Natural killer cell (primary cell): ENCODE measurements at regions not wholly inside any gene's neighbourhood (a gene's known extent, or its start where the extent isn't known, plus 50 kb on each side); places are given as distances from the start of the nearest gene placed in this dataset.
"Not testable (repeated sequence)": the region's sequence is repeated elsewhere in the genome, so short reads cannot be mapped to it uniquely, and the experiment has no call there.

Experiments used
- ATAC-seq, 3 donors: fragments of 150-1000 bp in 2 of 3; fragments of 200-7000 bp in 1 of 3; cut with Tn5 transposase; 1 replicate in 1 of 3; 2 replicates in 2 of 3; pipeline ENCODE4 v1.10.0; 2021; ENCODE audit warnings: mild to moderate bottlenecking in 2 of 3, moderate library complexity in 2 of 3
- DNase-seq, 2 donors: peaks; one replicate each; pipeline versions ENCODE4 v3.0.0 to v3.0.0-alpha.2; 2013 to 2021; ENCODE audit warnings: mixed read lengths in 1 of 2
- H3K27ac ChIP-seq: one replicate; pipeline ENCODE4 v1.5.1; 2013; ENCODE audit warnings: mild to moderate bottlenecking, low read length
- H3K27me3 ChIP-seq: one replicate; pipeline ENCODE4 v1.6.1; 2013; ENCODE audit warnings: low read length; ENCODE audit not compliant: control insufficient read depth, insufficient read depth
- H3K36me3 ChIP-seq: one replicate; pipeline ENCODE4 v1.6.1; 2013; ENCODE audit warnings: low read length; ENCODE audit not compliant: control insufficient read depth, insufficient read depth
- H3K4me1 ChIP-seq: one replicate; pipeline ENCODE4 v1.6.1; 2013; ENCODE audit warnings: low read length; ENCODE audit not compliant: control insufficient read depth, insufficient read depth
- H3K4me3 ChIP-seq: one replicate; pipeline ENCODE4 v1.5.1; 2013; ENCODE audit warnings: low read length
- H3K9me3 ChIP-seq: one replicate; pipeline ENCODE4 v1.6.1; 2013; ENCODE audit warnings: low read length; ENCODE audit not compliant: control insufficient read depth, insufficient read depth
- H3K27ac Mint-ChIP-seq, 2 donors: one replicate each; pipeline ENCODE4 v1.8.0; 2022; ENCODE audit warnings: mild to moderate bottlenecking in 2 of 2, mixed read lengths in 2 of 2, moderate library complexity in 1 of 2
- H3K27me3 Mint-ChIP-seq, 2 donors: one replicate each; pipeline ENCODE4 v1.8.0; 2022; ENCODE audit warnings: low read depth in 2 of 2, mixed read lengths in 2 of 2
- H3K36me3 Mint-ChIP-seq: one replicate; pipeline ENCODE4 v1.8.0; 2022; ENCODE audit warnings: mixed read lengths
- H3K4me1 Mint-ChIP-seq, 2 donors: one replicate each; pipeline ENCODE4 v1.8.0; 2022; ENCODE audit warnings: mixed read lengths in 2 of 2
- H3K4me3 Mint-ChIP-seq: one replicate; pipeline ENCODE4 v1.8.0; 2022; ENCODE audit warnings: mild to moderate bottlenecking, moderate library complexity, mixed read lengths
- H3K9me3 Mint-ChIP-seq, 2 donors: one replicate each; pipeline ENCODE4 v1.8.0; 2022; ENCODE audit warnings: mixed read lengths in 2 of 2
- CTCF ChIP-seq: fragments of 200-600 bp; IDR thresholded peaks from one replicate; pipeline ENCODE4 v1.8.0; 2022; ENCODE audit warnings: antibody characterized with exemption
- WGBS: methylation state at CpG from one replicate; pipeline ENCODE4 v1.1.7; 2013; ENCODE audit warnings: missing lambda C conversion rate; ENCODE audit not compliant: insufficient coverage; 5-methylcytosine and 5-hydroxymethylcytosine counted together
- intact Hi-C: fragments of 100-400 bp; cut with micrococcal nuclease; formaldehyde crosslinking; loops from one replicate; pipeline ENCODE4 v1.14.2; 2022

GRCh38 chr17:53619025-53619424 is 203.7 kb upstream of the KIF2B start:
- 70% methylated on average over 3 of the region's 3 CpGs for WGBS
- Mint-ChIP-seq H3K27me3 (no peaks in the 10 kb centered on the region), H3K36me3 (no peaks in the 10 kb centered on the region), H3K27ac (no peak overlapping the region), H3K9me3 (peaks cover 3 to 11% of the 10 kb centered on the region in 2 donors), H3K4me1 (no peaks in the 10 kb centered on the region), H3K4me3 (no peak overlapping the region)
- H3K36me3 ChIP-seq, result no peaks in the 10 kb centered on the region
- H3K9me3 ChIP-seq, result peaks cover 7% of the 10 kb centered on the region
- DNase-seq (no peak), ATAC-seq (no peak)
- H3K27me3 ChIP-seq, result no peaks in the 10 kb centered on the region
- H3K4me3 ChIP-seq, result no peak overlapping the region
- H3K27ac ChIP-seq, result no peak overlapping the region
- no peaks in the 10 kb centered on the region for H3K4me1 ChIP-seq
- TF ChIP-seq CTCF, result no peak
- intact Hi-C loops, result no loop called here

- H3K4me3 Mint-ChIP-seq, intact Hi-C loops, H3K27me3 Mint-ChIP-seq, ATAC-seq, H3K27ac Mint-ChIP-seq, H3K9me3 ChIP-seq, H3K4me3 ChIP-seq, H3K27me3 ChIP-seq, H3K4me1 Mint-ChIP-seq, H3K4me1 ChIP-seq, H3K36me3 ChIP-seq, DNase-seq, H3K27ac ChIP-seq, H3K36me3 Mint-ChIP-seq: not testable (repeated sequence)
- 93% methylated on average over 5 of the region's 5 CpGs for WGBS
- H3K9me3 Mint-ChIP-seq, result peaks cover 16 to 32% of the 10 kb centered on the region in 2 donors
Observed at GRCh38 chr17:53608208-53608607, 214.5 kb upstream of the KIF2B start.

- intact Hi-C loops, result no loop called here
- whole genome bisulfite sequencing, result 46% methylated on average over 1 of the region's 1 CpG
- H3K36me3 ChIP-seq, result no peaks in the 10 kb centered on the region
- Mint-ChIP-seq H3K36me3 (no peaks in the 10 kb centered on the region), H3K9me3 (peaks cover 18 to 33% of the 10 kb centered on the region in 2 donors), H3K27ac (no peak overlapping the region), H3K4me1 (no peaks in the 10 kb centered on the region), H3K27me3 (no peaks in the 10 kb centered on the region), H3K4me3 (no peak overlapping the region)
- TF ChIP-seq CTCF, result no peak
- no peak overlapping the region for H3K27ac ChIP-seq
- H3K9me3 ChIP-seq, result no peaks in the 10 kb centered on the region
- no peaks in the 10 kb centered on the region for H3K4me1 ChIP-seq
- no peaks in the 10 kb centered on the region for H3K27me3 ChIP-seq
- H3K4me3 ChIP-seq, result no peak overlapping the region
- DNase-seq, result no peak
- ATAC-seq, result no peak
Observed at GRCh38 chr17:53607475-53607874, 215.3 kb upstream of the KIF2B start.

GRCh38 chr17:53588317-53588716 is 234.4 kb upstream of the KIF2B start:
- H3K4me1 ChIP-seq, result no peaks in the 10 kb centered on the region
- peaks cover 18 to 19% of the 10 kb centered on the region in 2 donors for H3K9me3 Mint-ChIP-seq

More at GRCh38 chr17:53588317-53588716, 234.4 kb upstream of the KIF2B start:
- no peak overlapping the region for H3K27ac Mint-ChIP-seq
- Histone ChIP-seq H3K27ac (no peak overlapping the region), H3K27me3 (no peaks in the 10 kb centered on the region), H3K9me3 (no peaks in the 10 kb centered on the region), H3K4me3 (no peak overlapping the region), H3K36me3 (no peaks in the 10 kb centered on the region)
- no peak for TF ChIP-seq CTCF
- ATAC-seq, result no peak
- H3K4me1 Mint-ChIP-seq, result no peaks in the 10 kb centered on the region
- no peak for DNase-seq
- no peaks in the 10 kb centered on the region for H3K36me3 Mint-ChIP-seq
- intact Hi-C loops, result no loop called here
- H3K4me3 Mint-ChIP-seq, result no peak overlapping the region
- H3K27me3 Mint-ChIP-seq, result no peaks in the 10 kb centered on the region
